ENCODE measurements at regions not wholly inside any gene's neighbourhood (a gene's known extent, or its start where the extent isn't known, plus 50 kb on each side); places are given as distances from the start of the nearest gene placed in this dataset.
"Not testable (repeated sequence)": the region's sequence is repeated elsewhere in the genome, so short reads cannot be mapped to it uniquely, and the experiment has no call there.

DNA sequence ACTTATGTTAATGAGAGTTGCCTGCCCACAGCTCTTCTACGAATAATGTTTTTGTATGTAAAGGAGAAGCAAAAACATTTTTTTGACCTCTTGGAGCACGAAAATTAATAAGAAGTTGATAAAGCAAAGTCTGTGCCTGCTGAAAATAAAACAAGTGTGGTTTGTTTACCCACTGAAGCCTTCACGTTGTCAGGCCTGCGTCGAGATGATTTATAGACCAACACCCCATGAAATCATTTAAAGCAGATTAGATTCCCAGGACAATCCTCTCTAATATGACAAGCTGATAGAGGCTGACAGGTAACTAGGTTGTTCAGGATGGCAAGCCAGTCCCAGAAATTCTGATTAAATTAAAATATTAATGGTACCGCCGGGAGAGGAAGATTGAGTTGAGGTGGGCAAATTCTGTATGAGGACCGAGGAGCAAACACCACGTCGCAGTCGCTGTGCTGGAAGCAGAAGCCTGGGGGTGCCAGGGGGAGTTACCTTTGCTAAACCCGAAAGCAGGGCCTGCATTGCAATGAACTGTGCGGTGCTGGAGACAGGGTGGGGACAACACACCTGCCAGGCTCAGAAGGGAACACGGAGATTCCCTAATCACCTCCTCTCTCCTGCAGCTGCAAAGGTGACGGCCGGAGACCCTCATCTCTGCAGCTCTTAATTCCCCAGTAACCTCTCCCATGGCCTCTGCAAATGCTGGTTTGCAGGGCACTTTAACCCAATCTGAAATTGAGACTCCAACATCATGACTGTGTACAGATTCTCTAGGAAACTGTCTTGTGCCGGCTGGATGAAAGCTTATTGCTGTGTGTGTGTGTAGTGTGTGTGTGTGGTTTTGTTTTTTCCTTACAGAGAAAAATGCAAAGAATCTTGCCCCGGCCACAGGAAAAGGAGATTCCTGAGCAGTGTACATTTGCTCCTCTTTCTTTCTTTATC is 2805.9 kb downstream of the RPIA start:
- not testable (repeated sequence) for DNase-seq (ENCODE audit: low read depth in 2 of 2)

DNA sequence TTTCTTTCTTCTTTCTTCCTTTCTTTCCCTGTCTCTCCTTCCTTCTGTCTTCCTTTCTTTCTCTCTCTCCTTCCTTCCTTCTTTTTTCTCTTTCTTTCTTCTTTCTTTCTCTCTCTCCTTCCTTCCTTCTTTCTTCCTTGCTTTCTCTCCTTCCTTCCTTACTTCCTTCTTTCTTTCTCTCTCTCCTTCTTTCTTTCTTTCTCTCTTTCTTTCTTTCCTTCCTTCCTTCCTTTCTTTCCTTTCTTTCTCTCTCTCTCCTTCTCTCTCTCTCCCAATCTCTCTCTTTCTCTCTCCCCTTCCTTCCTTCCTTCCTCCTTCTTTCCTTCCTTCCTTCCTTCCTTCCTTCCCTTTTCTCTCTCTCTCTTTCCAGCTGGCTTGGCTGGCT is 2806.6 kb downstream of the RPIA start:
- not testable (repeated sequence) for DNase-seq (ENCODE audit: low read depth in 2 of 2)

DNA sequence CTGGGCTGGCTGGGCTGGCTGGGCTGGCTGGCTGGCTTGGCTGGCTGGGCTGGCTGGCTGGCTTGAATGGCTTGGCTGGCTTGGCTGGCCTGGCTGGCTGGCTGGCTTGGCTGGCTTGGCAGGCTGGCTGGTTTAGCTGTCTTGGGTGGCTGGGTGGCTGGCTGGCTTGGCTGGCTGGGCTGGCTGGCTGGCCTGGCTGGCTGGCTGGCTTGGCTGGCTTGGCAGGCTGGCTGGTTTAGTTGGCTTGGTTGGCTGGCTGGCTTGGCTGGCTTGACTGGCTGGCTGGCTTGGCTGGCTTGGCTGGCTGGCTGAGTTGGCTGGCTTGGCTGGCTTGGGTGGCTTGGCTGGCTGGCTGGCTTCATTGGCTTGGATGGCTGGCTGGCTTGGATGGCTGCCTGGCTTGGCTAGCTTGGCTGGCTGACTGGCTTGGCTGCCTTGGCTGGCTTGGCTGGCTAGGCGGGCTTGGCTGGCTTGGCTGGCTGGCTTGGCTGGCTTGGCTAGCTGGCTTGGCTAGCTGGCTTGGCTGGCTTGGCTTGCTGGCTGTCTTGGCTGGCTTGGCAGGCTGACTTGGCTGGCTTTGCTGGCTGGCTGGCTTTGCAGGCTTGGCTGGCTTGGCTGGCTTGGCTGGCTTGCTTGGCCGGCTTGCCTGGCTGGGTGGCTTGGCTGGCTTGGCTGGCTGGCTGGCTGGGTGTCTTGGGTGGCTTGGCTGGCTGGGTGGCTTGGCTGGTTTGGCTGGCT is 2807.2 kb downstream of the RPIA start:
- DNase-seq (ENCODE audit: low read depth in 2 of 2), result not testable (repeated sequence)

DNA sequence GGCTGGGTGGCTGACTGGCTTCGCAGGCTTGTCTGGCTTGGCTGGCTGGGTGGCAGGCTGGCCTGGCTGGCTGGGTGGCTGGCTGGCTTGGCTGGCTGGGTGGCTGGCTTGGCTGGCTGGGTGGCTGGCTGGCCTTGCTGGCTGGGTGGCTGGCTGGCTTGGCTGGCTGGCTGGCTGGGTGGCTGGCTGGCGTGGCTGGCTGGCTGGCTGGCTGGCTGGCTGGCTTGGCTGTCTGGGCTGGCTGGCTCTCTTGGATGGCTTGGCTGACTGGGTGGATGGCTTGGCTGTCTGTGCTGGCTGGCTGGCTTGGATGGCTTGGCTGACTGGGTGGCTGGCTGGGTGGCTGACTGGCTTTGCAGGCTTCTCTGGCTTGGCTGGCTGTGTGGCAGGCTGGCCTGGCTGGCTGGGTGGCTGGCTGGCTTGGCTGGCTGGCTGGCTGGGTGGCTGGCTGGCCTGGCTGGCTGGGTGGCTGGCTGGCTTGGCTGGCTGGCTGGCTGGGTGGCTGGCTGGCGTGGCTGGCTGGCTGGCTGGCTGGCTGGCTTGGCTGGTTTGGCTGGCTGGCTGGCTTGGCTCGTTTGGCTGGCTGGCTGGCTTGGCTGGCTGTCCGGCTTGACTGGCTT is 2808.1 kb downstream of the RPIA start:
- not testable (repeated sequence) for DNase-seq (ENCODE audit: low read depth in 2 of 2)

DNA sequence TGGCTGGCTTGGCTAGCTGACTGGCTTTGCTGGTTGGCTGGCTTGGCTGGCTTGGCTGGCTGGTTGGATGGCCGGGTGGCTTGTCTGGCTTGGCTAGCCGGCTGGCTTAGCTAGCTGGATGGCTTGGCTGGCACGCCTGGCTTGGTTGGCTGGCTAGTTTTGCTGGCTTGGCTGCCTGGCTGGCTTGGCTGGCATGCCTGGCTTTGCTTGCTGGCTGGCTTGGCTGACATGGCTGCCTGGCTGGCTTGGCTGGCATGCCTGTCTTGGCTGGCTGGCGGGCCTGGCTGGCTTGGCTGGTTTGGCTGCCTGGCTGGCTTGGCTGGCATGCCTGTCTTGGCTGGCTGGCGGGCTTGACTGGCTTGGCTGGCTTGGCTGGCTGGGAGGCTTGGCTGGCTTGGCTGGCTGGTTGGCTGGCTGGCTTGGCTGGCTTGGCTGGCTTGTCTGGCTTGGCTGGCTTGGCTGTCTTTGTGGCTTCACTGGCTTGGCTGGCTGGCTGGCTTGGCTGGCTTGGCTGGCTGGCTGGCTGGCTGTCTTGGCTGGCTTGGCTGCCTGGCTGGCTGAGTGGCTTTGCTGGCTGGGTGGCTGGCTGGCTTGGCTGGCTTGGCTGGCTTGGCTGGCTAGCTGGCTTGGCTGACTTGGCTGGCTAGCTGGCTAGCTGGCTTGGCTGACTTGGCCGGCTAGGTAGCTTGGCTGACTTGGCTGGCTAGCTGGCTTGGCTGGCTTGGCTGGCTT is 2808.9 kb downstream of the RPIA start:
- not testable (repeated sequence) for DNase-seq (ENCODE audit: low read depth in 2 of 2)

DNA sequence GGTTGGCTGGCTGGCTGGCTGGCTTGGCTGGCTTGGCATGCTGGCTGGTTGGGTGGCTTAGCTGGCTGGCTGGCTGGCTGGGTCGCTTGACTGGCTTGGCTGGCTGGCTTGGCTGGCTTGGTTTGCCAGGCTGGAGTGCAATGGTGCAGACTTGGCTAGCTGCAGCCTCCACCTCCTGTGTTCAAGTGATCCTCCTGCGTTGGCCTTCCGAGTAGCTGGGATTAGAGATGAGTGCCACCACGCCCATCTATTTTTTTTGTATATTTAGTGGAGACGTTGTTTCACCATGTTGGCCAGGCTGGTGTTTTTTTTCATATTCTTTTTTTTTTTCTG is 2809.5 kb downstream of the RPIA start:
- not testable (repeated sequence) for DNase-seq (ENCODE audit: low read depth in 2 of 2)

DNA sequence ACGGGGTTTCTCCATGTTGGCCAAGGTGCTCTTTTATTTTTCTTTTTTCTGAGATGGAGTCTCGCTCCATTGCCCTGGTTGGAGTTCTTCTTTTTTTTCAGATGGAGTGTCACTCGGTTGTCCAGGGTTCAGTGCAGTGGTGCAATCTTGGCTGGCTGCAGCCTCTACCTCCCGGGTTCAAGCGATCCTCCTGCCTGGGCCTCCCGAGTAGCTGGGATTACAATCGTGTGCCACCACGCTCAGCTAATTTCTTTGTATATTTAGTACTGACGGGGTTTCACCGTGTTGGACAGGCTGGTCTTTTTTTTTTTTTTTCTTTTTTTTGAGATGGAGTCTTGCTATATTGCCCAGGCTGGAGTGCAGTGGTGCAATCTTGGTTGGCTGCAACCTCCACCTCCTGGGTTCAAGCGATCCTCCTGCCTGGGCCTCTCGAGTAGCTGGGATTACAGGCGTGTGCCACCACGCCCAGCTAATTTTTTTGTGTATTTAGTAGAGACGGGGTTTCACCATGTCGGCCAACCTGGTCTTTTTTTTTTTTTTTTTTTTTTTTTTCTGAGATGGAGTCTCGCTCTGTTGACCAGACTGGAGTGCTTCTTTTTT is 2810.1 kb downstream of the RPIA start:
- DNase-seq (ENCODE audit: low read depth in 2 of 2), result not testable (repeated sequence)

DNA sequence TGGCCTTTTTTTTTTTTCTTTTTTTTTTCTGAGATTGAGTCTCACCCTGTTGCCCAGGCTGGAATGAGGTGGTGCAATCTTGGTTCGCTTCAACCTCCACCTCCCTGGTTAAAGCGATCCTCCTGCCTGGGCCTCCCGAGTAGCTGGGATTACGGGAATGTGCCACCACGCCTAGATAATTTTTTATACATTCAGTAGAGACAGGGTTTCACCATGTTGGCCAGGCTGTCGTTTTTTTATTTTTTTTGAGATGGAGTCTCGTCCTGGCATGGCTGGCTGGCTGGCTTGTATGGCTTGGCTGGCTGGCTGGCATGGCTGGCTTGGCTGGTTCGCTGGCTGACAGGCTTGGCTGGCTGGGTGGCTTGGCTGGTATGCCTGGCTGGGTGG is 2812.1 kb downstream of the RPIA start:
- DNase-seq (ENCODE audit: low read depth in 2 of 2), result not testable (repeated sequence)

DNA sequence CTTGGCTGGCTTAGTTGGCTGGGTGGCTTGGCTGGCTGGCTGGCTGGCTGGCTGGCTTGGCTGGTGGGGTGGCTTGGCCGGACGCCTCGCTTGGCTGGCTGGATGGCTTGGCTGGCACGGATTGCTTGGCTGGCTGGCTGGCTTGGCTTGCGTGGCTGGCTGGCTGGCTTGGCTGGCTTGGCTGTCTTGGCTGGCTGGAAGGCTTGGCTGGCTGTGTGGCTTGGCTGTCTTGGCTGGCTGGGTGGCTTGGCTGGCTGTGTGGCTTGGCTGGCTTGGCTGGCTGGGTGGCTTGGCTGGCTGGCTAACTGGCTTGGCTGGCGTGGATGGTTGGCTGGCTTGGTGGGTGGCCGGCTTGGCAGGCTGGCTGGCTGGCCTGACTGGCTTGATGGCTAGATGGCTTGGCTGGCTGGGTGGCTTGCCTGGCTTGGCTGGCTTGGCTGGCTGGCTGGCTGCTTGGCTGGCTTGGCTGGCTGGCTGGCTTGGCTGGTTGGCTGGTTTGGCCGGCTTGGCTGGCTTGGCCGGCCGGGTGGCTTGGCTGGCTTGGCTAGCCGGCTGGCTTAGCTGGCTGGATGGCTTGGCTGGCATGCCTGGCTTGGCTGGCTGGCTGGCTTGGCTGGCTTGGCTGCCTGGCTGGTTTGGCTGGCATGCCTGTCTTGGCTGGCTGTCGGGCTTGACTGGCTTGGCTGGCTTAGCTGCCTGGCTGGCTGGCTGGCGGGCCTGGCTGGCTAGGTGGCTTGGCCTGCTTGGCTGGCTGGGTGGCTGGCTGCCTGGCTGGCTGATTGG is 2812.7 kb downstream of the RPIA start:
- not testable (repeated sequence) for DNase-seq (ENCODE audit: low read depth in 2 of 2)

DNA sequence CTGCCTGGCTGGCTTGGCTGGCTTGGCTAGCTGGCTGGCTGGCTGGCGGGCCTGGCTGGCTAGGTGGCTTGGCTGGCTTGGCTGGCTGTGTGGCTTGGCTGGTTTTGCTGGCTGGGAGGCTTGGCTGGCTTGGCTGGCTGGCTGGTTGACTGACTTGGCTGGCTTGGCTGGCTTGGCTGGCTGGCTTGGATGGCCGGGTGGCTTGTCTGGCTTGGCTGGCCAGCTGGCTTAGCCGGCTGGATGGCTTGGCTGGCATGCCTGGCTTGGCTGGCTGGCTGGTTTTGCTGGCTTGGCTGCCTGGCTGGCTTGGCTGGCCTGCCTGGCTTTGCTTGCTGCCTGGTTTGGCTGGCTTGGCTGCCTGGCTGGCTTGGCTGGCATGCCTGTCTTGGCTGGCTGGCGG is 2817.3 kb downstream of the RPIA start:
- DNase-seq (ENCODE audit: low read depth in 2 of 2), result not testable (repeated sequence)

DNA sequence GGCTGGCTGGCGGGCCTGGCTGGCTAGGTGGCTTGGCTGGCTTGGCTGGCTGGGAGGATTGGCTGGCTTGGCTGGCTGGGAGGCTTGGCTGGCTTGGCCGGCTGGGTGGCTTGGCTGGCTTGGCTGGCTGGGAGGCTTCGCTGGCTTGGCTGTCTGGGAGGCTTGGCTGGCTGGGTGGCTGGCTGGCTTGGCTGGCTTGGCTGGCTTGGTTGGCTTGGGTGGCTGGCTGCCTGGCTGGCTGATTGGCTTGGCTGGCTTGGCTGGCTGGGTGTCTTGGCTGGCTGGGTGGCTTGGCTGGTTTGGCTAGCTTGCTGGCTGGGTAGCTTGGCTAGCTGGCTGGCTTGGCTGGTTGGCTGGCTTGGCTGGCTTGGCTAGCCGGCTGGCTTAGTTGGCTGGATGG is 2817.8 kb downstream of the RPIA start:
- DNase-seq (ENCODE audit: low read depth in 2 of 2), result not testable (repeated sequence)

DNA sequence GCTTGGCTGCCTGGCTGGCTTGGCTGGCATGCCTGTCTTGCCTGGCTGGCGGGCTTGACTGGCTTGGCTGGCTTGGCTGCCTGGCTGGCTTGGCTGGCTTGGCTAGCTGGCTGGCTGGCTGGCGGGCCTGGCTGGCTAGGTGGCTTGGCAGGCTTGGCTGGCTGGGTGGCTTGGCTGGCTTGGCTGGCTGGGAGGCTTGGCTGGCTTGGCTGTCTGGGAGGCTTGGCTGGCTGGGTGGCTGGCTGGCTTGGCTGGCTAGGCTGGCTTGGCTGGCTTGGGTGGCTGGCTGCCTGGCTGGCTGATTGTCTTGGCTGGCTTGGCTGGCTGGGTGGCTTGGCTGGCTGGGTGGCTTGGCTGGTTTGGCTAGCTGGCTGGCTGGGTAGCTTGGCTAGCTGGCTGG is 2819.7 kb downstream of the RPIA start:
- not testable (repeated sequence) for DNase-seq (ENCODE audit: low read depth in 2 of 2)

DNA sequence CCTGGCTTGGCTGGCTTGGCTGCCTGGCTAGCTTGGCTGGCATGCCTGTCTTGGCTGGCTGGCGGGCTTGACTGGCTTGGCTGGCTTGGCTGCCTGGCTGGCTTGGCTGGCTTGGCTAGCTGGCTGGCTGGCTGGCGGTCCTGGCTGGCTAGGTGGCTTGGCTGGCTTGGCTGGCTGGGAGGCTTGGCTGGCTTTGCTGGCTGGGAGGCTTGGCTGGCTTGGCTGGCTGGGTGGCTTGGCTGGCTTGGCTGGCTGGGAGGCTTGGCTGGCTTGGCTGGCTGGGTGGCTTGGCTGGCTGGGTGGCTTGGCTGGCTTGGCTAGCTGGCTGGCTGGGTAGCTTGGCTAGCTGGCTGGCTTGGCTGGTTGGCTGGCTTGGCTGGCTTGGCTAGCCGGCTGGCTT is 2824.5 kb downstream of the RPIA start:
- DNase-seq (ENCODE audit: low read depth in 2 of 2), result not testable (repeated sequence)

DNA sequence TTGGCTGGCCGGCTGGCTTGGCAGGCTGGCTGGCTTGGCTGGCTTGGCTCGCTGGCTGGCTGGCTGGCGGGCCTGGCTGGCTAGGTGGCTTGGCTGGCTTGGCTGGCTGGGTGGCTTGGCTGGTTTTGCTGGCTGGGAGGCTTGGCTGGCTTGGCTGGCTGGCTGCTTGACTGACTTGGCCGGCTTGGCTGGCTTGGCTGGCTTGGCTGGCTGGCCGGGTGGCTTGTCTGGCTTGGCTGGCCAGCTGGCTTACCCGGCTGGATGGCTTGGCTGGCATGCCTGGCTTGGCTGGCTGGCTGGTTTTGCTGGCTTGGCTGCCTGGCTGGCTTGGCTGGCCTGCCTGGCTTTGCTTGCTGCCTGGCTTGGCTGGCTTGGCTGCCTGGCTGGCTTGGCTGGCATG is 2825.2 kb downstream of the RPIA start:
- DNase-seq (ENCODE audit: low read depth in 2 of 2), result not testable (repeated sequence)

DNA sequence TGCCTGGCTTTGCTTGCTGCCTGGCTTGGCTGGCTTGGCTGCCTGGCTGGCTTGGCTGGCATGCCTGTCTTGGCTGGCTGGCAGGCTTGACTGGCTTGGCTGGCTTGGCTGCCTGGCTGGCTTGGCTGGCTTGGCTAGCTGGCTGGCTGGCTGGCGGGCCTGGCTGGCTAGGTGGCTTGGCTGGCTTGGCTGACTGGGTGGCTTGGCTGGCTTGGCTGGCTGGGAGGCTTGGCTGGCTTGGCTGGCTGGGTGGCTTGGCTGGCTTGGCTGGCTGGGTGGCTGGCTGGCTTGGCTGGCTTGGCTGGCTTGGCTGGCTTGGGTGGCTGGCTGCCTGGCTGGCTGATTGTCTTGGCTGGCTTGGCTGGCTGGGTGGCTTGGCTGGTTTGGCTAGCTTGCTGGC is 2826.4 kb downstream of the RPIA start:
- DNase-seq (ENCODE audit: low read depth in 2 of 2), result not testable (repeated sequence)

DNA sequence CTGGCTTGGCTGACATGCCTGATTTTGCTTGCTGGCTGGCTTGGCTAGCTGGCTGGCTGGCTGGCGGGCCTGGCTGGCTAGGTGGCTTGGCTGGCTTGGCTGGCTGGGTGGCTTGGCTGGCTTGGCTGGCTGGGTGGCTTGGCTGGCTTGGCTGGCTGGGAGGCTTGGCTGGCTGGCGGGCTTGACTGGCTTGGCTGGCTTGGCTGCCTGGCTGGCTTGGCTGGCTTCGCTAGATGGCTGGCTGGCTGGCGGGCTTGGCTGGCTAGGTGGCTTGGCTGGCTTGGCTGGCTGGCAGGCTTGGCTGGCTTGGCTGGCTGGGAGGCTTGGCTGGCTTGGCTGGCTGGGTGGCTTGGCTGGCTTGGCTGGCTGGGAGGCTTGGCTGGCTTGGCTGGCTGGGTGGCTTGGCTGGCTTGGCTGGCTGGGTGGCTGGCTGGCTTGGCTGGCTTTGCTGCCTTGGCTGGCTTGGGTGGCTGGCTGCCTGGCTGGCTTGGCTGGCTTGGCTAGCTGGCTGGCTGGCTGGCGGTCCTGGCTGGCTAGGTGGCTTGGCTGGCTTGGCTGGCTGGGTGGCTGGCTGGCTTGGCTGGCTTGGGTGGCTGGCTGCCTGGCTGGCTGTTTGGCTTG is 2827.0 kb downstream of the RPIA start:
- DNase-seq (ENCODE audit: low read depth in 2 of 2), result not testable (repeated sequence)

DNA sequence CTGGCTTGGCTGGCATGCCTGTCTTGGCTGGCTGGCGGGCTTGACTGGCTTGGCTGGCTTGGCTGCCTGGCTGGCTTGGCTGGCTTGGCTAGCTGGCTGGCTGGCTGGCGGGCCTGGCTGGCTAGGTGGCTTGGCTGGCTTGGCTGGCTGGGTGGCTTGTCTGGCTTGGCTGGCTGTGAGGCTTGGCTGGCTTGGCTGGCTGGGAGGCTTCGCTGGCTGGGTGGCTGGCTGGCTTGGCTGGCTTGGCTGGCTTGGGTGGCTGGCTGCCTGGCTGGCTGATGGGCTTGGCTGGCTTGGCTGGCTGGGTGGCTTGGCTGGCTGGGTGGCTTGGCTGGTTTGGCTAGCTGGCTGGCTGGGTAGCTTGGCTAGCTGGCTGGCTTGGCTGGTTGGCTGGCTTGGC is 2827.9 kb downstream of the RPIA start:
- DNase-seq (ENCODE audit: low read depth in 2 of 2), result not testable (repeated sequence)

DNA sequence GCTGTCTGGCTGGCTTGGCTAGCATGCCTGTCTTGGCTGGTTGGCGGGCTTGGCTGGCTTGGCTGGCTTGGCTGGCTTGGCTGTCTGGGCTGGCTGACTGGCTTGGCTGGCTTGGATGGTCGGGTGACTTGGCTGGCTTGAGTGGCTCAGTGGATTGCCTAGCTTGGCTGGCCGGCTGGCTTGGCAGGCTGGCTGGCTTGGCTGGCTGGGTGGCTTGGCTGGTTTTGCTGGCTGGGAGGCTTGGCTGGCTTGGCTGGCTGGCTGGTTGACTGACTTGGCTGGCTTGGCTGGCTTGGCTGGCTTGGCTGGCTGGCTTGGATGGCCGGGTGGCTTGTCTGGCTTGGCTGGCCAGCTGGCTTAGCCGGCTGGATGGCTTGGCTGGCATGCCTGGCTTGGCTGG is 2828.4 kb downstream of the RPIA start:
- DNase-seq (ENCODE audit: low read depth in 2 of 2), result not testable (repeated sequence)

DNA sequence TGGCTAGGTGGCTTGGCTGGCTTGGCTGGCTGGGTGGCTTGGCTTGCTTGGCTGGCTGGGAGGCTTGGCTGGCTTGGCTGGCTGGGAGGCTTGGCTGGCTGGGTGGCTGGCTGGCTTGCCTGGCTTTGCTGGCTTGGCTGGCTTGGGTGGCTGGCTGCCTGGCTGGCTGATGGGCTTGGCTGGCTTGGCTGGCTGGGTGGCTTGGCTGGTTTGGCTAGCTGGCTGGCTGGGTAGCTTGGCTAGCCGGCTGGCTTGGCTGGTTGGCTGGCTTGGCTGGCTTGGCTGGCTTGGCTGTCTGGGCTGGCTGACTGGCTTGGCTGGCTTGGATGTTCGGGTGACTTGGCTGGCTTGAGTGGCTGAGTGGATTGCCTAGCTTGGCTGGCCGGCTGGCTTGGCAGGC is 2829.1 kb downstream of the RPIA start:
- not testable (repeated sequence) for DNase-seq (ENCODE audit: low read depth in 2 of 2)
